GM18867 (cell line): ENCODE measurements at regions not wholly inside any gene's neighbourhood (a gene's known extent, or its start where the extent isn't known, plus 50 kb on each side); places are given as distances from the start of the nearest gene placed in this dataset.

Source experiments
- ATAC-seq: cut with Tn5 transposase; IDR thresholded peaks from one replicate; pipeline ENCODE4 v1.9.1; 2021; ENCODE audit warnings: mild to moderate bottlenecking, moderate library complexity; ENCODE audit not compliant: unreplicated experiment

DNA sequence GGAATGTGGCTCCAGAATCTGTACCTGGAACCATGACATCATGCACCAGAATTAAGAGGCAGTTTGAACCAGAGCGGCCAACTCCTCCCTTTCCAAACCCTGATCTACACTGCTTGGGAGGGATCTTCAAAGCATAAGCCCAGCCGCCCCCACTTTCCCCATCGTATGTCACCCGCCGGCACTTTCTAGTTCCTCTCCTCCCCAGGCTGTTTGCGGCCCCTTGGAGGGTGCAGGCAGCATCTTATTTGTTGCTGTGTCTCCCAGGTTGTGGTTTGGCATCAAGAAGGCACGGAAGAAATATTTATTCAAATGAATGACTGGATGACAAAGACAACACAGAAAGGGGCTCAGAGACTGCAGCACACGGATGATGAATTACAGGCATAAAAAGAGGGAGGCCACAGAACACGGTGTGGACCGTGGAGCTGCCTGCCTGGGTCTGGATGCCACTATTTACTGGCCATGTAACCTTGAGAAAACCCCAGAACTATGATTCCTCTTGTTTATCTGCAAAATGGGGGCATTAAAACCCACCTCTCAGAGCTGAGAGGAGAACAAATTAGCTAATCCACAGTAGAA lies 305.8 kb downstream of the EIPR1 start:
- no peak for ATAC-seq

DNA sequence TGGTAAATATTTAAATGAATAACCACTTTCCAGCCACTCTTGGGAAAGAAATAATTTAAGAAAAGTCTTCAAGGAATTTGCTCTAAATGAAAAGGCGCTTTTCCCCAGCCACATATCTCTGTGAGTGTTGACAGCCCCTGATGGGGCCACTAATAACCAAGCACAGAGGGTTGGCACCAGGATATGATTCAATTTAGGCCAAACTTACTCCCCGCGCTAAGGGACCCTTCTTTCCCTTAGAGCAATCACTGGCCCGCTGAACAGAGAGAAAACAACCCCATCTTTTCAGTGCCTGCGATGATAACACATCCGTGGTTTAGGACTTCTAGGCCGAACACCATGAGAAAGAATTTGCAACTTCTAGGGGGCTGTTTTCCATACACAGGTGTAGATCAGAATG lies 310.8 kb downstream of the EIPR1 start:
- no peak for ATAC-seq

DNA sequence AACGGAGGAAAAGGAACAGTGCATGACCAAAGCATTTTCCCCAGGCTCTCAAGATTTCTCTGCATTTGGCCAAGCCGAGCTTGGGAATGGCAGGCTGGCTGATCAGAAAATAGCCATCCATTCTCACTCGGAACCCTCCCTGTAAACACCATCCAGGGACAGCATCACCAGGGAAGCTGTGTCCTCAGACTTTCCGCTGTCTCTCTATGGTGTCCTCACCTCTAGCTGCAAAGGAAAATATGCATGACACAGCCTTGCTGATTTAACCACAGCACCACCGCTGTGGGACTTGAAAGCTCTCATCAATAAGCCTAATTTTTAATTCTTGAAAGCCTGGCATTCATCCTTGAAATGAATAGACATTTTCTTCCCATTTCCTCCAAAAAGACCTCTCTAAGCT lies 311.7 kb downstream of the EIPR1 start:
- no peak for ATAC-seq

DNA sequence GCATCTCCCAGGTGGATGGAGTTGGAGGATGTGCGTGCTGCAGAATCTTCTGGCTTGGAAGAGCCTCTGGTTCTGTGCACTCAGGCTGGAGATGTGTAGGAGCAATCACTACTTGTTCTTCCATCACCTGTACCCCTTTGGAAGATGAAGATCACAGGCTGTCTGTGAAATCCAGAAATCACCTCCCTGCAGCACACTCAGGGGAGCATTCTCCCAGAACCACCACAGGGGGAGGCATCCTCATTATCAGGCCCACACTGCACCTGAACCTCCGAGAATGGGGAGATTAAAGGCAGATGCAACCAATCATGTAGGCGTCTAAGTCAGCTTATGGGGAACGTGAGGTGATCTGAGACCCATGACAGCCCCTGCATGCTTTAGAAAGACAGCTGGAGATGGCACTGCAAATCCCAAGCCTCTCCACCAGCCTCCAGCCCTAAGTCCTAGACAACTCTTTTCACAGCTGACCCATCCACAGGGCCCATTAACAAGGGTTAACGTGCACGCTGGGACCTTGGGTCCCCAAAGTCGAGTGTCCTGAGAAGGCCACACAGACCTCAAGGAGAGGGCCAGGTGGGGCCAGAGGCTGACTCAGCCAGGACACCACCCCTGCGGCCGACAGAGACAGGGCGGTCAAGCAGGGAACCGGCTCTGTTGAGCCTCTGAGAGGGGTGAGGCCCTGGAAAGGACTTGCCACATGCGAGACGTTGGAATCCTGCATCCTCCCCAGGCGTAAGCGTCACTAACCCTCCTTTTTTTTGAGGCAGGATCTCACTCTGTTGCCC lies 314.9 kb downstream of the EIPR1 start:
- ATAC-seq = no peak

DNA sequence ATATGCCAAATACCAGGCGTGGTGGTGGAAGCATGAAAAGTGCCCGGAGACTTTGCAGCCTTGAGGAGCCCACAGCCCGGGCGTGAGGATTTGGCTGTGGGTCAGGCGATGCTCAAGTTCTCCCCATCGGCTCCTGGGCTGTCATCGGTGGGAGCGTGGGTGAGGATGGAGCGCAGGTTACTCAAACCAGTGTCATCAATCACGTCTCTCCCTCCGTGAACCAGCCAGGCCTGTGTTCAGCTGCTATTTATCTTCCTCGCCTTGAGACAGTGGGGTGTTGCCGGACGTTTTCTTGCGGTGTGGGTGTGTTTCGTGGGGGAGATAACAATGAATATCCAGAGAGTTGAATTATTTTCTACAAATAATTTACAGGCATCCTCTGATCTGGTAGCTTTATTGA lies 317.6 kb downstream of the EIPR1 start:
- no peak for ATAC-seq

DNA sequence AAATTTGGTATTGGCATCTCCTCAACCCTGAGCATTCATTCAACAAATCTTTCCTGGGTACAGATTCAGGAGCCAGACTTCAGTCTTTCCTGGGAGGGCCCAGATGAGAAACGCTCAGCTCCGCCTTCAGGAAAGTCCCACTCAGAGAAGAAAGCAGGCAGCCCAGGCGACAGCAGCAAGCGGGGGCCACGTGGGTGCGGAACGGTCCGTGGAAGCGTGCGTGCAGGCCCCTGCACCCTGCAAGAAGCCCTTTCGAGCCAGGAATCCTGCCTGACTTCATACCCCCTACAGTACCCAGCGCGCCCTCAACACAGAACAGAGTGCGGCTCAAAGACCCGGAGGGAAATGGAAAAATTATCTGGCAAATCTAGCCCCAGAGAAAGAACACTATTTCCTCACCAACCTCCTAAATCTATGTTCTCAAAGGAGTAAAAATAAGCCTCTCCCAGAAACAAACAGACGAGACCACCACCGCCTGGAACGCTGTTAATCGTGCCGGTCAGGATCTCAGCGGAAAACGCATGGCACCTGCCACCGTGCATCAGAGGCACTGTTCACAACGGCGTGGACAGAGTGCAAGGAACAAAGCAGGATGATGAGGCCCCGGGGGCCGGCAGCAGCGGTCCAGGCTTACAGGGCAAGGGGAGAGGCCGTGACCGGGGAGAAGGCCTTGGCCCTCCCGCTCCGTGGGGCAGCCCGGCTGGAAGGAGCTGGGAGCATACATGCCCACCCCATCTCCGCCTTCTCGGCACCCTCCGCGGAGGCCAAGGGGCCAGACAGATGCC lies 318.3 kb downstream of the EIPR1 start:
- ATAC-seq = no peak

DNA sequence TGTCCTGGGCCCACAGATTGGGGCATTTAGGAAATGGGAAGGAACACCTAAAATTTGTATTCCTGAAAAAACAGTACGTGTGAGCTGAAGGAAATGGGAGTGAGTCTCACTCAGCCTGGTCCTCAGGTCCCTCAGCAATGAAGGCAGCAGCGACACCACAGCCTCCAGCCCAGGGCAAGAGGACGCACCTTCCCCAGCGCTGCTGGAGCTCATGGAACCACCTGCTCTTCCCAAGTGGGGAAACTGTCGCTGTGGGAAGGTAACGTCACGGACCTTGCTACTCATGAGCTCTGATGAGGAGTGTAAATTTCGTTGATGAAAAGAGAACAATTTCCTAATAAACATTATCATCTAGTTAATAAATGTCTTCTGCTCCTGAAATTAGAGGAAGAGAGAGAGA lies 323.6 kb downstream of the EIPR1 start:
- ATAC-seq = no peak

DNA sequence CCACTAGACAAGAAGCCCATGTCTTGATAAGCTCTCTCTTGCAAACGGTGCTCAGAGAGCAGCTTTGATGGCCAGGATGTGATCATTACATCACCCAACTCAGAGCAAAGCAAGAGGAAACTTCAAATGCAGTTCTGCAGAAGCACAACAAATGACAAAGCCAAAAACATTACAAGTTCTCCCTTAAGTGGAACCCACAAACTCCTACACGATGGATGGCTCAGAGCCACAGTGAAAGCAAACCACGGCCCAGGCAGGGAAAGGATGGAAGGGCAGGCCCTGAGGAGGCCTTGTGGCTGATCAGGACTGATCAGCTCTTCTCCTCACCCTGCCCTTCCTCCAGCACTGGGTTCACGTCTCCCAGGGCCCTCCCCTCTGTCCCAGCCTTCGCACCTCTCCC lies 326.4 kb downstream of the EIPR1 start:
- no peak for ATAC-seq

DNA sequence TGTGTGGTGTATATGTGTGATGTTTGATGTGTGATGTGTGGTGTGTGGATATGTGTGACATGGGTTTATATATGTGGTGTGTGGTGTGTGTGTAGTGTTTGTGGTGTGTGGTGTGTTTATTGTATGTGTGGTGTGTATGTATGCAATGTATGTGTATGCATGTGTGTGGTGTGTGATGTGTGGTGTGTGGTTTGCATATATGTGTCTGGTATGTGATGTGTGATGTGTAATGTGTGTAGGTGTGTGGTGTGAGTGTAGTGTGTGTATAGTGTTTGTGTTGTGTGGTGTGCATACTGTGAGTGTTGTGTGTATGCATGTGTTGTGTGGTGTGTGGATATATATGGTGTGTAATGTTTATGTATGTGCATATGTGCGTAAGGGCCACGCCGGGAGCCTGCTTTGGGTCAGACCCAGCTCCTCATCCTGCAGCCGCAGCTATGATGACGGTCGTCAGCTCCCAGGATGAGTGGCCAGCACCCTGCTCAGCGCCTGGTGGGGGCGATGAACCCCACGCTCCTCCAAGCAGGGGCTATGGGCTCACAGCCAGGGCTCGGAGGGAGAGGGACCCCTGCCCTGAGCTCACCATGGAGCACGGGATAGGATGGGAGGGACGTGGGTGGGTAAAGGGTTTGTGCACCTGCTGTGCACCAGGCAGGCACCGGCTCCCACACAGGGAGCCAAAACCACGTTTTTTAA lies 331.3 kb downstream of the EIPR1 start:
- ATAC-seq = no peak

DNA sequence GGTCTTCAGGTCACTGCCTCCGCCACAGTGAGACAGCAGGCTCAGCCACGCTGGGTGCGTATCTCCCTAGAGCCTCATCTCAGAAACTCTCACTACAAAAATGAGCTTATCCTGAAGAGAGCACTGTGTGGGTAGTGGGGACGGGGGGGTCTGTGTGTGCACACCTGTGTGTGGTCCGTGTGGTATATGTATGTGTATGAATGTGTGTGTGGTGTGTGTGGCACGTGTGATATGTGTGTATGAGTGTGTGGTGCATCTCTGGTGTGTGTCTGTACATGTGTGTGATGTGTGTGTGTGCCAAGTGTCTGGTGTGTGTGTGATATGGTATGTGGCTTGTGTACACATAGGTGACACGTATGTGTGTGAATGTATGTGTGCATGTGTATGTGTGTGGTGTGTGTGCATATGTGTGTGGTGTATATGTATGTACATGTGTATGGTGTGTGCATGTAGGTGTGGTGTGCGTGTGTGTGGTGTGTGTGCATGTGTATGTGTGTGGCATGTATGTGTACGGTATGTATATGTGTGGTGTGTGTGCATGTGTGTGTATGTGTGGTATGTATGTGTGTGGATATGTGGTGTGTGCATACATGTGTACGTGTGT lies 332.2 kb downstream of the EIPR1 start:
- ATAC-seq = no peak

DNA sequence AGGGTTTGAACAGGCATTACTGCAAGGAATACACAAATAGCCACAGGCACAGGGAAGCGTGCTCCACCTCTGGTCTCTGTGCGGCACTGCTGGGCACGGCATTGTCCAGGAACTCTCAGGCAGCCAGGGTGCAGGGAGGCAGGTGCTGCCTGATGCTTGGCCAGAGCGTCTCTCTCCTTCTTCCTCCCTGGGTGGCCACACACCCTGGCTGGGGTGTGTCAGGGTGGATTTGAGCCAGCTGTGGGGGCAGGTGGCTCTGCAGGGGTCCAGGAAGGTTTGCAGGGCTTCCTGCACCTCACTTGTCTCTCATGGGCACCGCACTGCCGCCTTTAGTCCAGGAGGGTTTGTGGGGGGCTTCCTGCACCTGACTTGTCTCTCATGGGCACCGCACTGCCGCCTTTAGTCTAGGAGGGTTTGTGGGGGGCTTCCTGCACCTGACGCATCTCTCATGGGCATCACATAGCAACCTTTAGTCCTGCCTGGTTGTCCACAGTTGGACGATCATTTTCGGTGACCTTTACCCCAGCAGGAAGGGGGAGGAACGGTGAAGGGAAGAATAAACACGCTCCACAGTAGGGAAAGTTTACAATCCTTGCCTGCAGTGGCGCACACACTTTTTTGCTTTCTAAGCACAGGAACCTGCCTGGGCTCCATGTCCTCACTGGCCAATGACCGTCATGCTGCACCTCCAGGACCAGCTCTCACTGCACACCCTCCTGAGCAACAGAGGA lies 332.9 kb downstream of the EIPR1 start:
- ATAC-seq = no peak

DNA sequence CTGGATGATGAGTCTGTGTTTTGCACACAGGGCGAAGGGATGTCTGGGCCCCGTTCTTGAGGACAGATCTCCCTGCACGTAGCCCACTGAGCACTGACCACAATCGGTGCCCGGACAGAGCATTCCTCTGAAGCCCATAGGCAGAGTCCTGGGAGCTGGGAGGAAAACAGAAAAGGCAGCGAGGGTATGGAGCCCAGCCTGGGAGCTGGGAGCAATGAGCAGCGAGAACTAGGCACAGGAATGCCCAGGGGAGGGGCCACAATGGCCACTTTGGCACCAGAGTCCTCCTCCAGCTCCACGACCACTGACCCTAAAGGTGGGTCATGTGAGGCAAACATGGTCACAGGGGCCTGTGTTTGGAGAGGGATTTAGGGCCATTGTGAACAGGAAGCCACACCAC lies 333.9 kb downstream of the EIPR1 start:
- ATAC-seq = no peak

DNA sequence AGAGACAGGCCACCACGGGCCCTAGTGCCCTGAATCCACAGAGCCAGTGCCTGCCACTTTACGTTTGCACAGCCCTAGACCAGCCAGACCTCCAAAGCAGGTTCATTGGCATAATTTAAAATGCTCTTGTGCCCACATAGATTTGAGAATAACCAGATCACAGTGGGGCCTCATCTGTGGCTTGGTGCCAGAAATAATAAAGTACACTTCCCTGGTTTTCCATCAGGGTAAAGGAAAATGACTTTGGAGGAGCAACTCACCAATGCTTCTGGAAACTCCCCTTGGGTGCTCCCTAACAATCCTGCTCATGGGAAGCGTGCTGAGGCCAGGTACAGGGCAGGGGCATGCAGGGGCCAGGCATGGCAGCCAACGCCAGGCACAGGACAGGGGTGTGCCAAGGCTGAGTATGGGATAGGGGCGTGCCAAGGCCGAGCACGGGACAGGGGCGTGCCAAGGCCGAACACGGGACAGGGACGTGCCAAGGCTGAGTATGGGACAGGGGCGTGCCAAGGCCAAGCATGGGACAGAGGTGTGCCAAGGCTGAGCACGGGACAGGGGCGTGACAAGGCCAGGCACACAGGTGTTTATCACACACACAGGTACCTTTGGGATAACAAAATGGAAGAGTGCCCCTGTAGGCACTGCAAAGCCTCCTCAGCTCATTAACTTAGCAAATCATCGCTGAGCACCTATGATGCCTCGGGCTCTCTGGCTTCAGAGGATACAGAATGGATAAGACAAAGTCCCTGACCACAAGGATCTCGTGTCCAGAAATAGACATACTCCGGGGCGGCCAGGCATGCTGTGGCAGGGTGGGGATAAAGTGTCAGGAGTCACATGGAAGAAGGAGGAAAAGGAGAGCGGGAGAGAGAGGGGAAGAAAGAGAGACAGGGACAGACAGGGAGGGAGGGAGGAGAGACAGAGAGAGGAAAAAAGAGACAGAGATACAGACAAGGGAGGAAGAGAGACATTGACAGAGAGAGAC lies 334.7 kb downstream of the EIPR1 start:
- ATAC-seq = no peak

DNA sequence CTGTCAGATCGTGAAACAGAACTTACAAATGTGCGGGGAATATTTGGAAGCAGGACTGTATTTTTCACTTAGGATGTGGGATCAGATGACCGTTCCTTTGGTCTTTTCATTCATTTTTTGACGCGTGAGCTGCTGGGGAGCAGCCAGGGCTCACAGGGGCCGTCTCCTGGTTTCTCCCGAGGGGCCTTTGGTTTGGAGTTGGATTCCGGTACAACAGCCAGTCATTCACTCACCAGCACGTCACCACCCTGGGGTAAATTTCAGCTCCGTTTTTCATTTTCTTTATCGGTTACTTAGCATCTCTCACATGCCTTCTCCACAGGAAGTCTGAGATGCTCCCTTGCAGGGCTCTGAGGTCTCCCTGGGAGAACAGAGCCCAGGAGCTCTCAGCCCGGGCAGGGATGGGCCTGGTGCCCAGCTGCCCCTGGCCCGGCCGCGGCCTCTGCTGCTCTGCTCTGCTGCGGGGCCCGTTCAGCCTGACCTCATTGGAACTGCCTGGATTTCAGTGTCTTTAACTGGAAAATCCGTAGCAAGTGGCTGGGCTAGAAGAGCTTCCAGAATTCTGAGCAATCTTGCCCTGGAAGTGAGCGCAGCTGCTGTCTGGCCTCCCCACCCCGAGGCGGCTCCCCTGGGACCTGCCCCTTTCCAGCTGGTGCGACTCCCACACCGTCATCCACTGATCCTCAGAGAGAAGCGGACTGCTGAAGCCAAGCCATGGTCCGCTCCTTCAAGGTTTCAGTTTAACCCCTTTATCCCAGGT lies 335.6 kb downstream of the EIPR1 start:
- ATAC-seq = no peak

DNA sequence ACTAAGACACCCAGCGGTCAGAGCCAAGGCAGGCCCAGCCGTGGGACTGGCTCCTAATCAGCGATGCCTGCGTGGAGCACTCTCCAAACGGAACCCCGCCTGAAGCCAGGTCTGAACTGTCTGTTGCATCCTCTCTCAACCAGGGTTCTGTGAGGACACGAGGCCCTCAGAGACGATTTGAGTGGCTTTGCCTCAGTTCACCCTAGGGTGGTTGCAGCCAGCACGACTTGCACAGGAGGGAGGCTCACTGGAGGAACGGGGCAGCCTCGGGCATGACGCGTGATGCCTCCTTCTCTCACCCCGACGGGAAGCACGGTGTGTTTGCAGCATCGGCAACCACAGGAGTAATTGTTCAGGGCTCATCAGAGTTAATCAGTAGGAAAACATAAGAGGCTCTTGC lies 336.4 kb downstream of the EIPR1 start:
- no peak for ATAC-seq

DNA sequence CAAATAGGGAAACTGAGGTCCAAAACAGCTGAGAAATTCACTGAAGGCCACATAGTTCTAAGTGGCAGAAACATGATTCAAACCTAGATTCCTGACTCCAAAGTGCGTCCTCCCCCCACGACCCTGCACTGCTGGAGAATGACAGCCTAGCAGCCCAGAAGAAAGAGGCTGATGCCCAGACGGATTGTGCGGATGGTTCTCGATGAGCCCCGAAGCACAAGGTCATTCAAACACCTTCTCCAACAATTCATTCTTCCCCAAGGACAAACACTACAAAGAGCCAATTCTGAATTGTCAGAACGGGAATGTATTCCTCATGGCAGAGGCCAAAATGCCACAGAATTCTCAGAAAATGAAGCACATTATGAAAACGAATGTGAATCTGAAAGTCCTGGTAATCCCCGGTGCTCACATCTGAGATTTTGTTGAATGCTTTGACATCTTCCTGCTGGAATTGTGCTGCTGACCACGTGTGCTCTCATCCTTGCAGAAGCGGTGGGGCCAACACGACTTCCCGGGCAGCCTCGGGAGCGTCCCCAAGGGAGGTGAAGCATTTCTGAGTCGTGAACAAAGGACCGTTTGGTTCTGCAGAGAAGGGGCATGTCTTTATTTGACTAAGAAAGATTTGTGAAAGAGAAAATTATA lies 337.0 kb downstream of the EIPR1 start:
- no peak for ATAC-seq

DNA sequence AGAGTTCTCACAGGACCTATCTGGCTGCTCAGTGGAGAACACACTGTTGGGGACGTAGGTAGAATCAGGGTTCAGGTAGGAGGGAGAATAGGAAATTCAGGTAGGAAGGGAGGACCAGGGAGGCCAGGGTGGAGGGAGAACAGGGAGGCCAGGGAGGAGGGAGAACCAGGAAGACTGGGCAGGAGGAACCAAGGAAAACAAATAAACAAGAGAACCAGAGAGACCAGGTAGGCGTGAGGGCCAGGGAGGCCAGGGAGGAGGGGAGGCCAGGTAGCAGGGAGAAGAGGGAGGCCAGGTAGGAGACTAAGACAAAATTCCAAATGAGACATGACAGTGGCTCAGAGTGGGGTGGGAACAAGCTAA lies 337.6 kb downstream of the EIPR1 start:
- no peak for ATAC-seq
